Left lung (tissue), 4 donors: ENCODE measurements at regions not wholly inside any gene's neighbourhood (a gene's known extent, or its start where the extent isn't known, plus 50 kb on each side); places are given as distances from the start of the nearest gene placed in this dataset.
A peak's percentile ranks its signal among the peaks of the same experiment; 100 is the strongest.

Experiments
- ATAC-seq: fragments of 200-7000 bp; cut with Tn5 transposase; one replicate; pipeline ENCODE4 v1.9.1; 2020; ENCODE audit warnings: moderate library complexity
- DNase-seq, 4 donors: peaks; one replicate each; pipeline ENCODE4 v3.0.0-alpha.2; 2013 to 2020
- H3K27ac ChIP-seq, 2 donors: fragments of 200-600 bp; sonication (generic) in 1 of 2; one replicate each; pipeline versions ENCODE4 v1.5.0 to v1.8.0; 2020 to 2021
- H3K27me3 ChIP-seq, 2 donors: fragments of 200-600 bp; sonication (generic) in 1 of 2; one replicate each; pipeline versions ENCODE4 v1.5.0 to v1.8.0; 2020 to 2021
- H3K36me3 ChIP-seq, 2 donors: fragments of 200-600 bp; sonication (generic) in 1 of 2; one replicate each; pipeline versions ENCODE4 v1.5.0 to v1.8.0; 2020 to 2021
- H3K4me1 ChIP-seq, 2 donors: fragments of 200-600 bp; one replicate each; pipeline ENCODE4 v1.8.0; 2021
- H3K4me3 ChIP-seq, 2 donors: fragments of 200-600 bp; sonication (generic) in 1 of 2; one replicate each; pipeline versions ENCODE4 v1.5.0 to v1.8.0; 2020 to 2021; ENCODE audit warnings: mild to moderate bottlenecking in 1 of 2
- H3K9me3 ChIP-seq, 2 donors: fragments of 200-600 bp; sonication (generic) in 1 of 2; one replicate each; pipeline versions ENCODE4 v1.5.0 to v1.8.0; 2020 to 2021
- CTCF ChIP-seq, 2 donors: fragments of 200-600 bp; sonication (generic) in 1 of 2; IDR thresholded peaks; one replicate each; pipeline versions ENCODE4 v1.5.0 to v1.8.0; 2021; ENCODE audit warnings: antibody characterized with exemption in 2 of 2
- intact Hi-C, 2 donors: fragments of 100-400 bp; cut with DNase I; formaldehyde crosslinking; loops; one replicate each; pipeline versions ENCODE4 v1.11.2 to v1.14.2; 2022
- donor health status: DM: no; HTN: yes; CAD: no.
- donor health status: DM: no; HTN: no; CAD: no.

- Histone ChIP-seq H3K27ac (no peak overlapping the region), H3K9me3 (no peaks in the 10 kb centered on the region), H3K4me1 (no peaks in the 10 kb centered on the region), H3K4me3 (no peak overlapping the region), H3K27me3 (no peaks in the 10 kb centered on the region), H3K36me3 (no peaks in the 10 kb centered on the region)
- no peak for TF ChIP-seq CTCF (IDR thresholded peaks at IDR 0.05)
- intact Hi-C loops, result no loop called here
- DNase-seq (no peak), ATAC-seq (no peak)
Measured at GRCh38 chr3:94331831-94332230, 269.0 kb downstream of the NSUN3 start.

GRCh38 chr3:94336046-94336753 lies 273.3 kb downstream of the NSUN3 start:
- no peaks in the 10 kb centered on the region for H3K27me3 ChIP-seq
- peak; percentile 93 for ATAC-seq
- intact Hi-C loops, result no loop called here
- no peaks in the 10 kb centered on the region for H3K36me3 ChIP-seq
- peak; percentile 14 to 23 for TF ChIP-seq CTCF (IDR thresholded peaks at IDR 0.05)
- no peak overlapping the region for H3K4me3 ChIP-seq
- H3K9me3 ChIP-seq, result no peaks in the 10 kb centered on the region
- H3K27ac ChIP-seq, result no peak overlapping the region
- DNase-seq, result peak in 2 of 4 donors; percentile 54 to 58
- no peaks in the 10 kb centered on the region for H3K4me1 ChIP-seq

GRCh38 chr3:94345101-94345500 lies 282.2 kb downstream of the NSUN3 start:
- Histone ChIP-seq H3K36me3 (no peaks in the 10 kb centered on the region), H3K27ac (no peak overlapping the region), H3K4me3 (no peak overlapping the region), H3K27me3 (no peaks in the 10 kb centered on the region), H3K9me3 (no peaks in the 10 kb centered on the region), H3K4me1 (no peaks in the 10 kb centered on the region)
- DNase-seq, result no peak
- TF ChIP-seq CTCF (IDR thresholded peaks at IDR 0.05), result no peak
- ATAC-seq, result no peak
- intact Hi-C loops, result no loop called here

GRCh38 chr3:94349310-94349878 lies 286.5 kb downstream of the NSUN3 start:
- Histone ChIP-seq H3K4me3 (no peak overlapping the region), H3K27ac (no peak overlapping the region), H3K9me3 (no peaks in the 10 kb centered on the region), H3K4me1 (no peaks in the 10 kb centered on the region), H3K36me3 (no peaks in the 10 kb centered on the region), H3K27me3 (no peaks in the 10 kb centered on the region)
- DNase-seq (no peak), ATAC-seq (no peak)
- TF ChIP-seq CTCF (IDR thresholded peaks at IDR 0.05), result no peak
- intact Hi-C loops, result no loop called here

- intact Hi-C loops, result no loop called here
- Histone ChIP-seq H3K4me1 (no peaks in the 10 kb centered on the region), H3K4me3 (no peak overlapping the region), H3K27ac (no peak overlapping the region), H3K9me3 (no peaks in the 10 kb centered on the region), H3K36me3 (no peaks in the 10 kb centered on the region), H3K27me3 (no peaks in the 10 kb centered on the region)
- no peak for DNase-seq
- TF ChIP-seq CTCF (IDR thresholded peaks at IDR 0.05), result no peak
- ATAC-seq, result no peak
Measured at GRCh38 chr3:94356581-94356980, 293.7 kb downstream of the NSUN3 start.
